Vagina (tissue), 2 donors: ENCODE measurements at regions not wholly inside any gene's neighbourhood (a gene's known extent, or its start where the extent isn't known, plus 50 kb on each side); places are given as distances from the start of the nearest gene placed in this dataset.

Source experiments
- DNase-seq, 2 donors: peaks; one replicate each; pipeline ENCODE4 v3.0.0-alpha.2; 2017; ENCODE audit errors: extremely low spot score in 2 of 2
- H3K27ac ChIP-seq: fragments of 200-600 bp; sonication (generic); one replicate; pipeline ENCODE4 v1.5.1; 2019
- H3K27me3 ChIP-seq: fragments of 200-600 bp; sonication (generic); one replicate; pipeline ENCODE4 v1.5.1; 2019
- H3K36me3 ChIP-seq, 2 donors: fragments of 200-600 bp; sonication (generic); one replicate each; pipeline ENCODE4 v1.5.1; 2017 to 2019
- H3K4me1 ChIP-seq: fragments of 200-600 bp; sonication (generic); one replicate; pipeline ENCODE4 v1.5.1; 2019
- H3K4me3 ChIP-seq, 2 donors: fragments of 200-600 bp; sonication (generic); 1 replicate in 1 of 2; 2 replicates in 1 of 2; pipeline ENCODE4 v1.5.1; 2016 to 2019
- H3K9me3 ChIP-seq: fragments of 200-600 bp; sonication (generic); one replicate; pipeline ENCODE4 v1.5.1; 2019
- POLR2A ChIP-seq, 2 donors: fragments of 450-650 bp; IDR thresholded peaks; one replicate each; pipeline ENCODE4 v1.6.1; 2017; ENCODE audit warnings: antibody characterized with exemption in 2 of 2, mild to moderate bottlenecking in 2 of 2, moderate library complexity in 2 of 2
- POLR2AphosphoS5 ChIP-seq, 2 donors: sonication (generic); formaldehyde crosslinking; IDR thresholded peaks; one replicate each; pipeline ENCODE4 v1.9.0; 2017; ENCODE audit warnings: antibody characterized with exemption in 2 of 2, mild to moderate bottlenecking in 2 of 2, low read depth in 1 of 2; ENCODE audit not compliant: insufficient read depth in 1 of 2
- intact Hi-C: fragments of 100-400 bp; cut with DNase I; formaldehyde crosslinking; loops from one replicate; pipeline ENCODE4 v1.15.1; 2023
- TF ChIP-seq, protein P1 (sequence below), 3 experiments: fragments of 450-650 bp in 2 of 3; fragments of 200-600 bp in 1 of 3; sonication (generic) in 1 of 3; IDR thresholded peaks; one replicate each; pipeline ENCODE4 v1.5.1; 2017 to 2019; ENCODE audit warnings: antibody characterized with exemption in 3 of 3, mild to moderate bottlenecking in 2 of 3, moderate library complexity in 2 of 3

DNA sequence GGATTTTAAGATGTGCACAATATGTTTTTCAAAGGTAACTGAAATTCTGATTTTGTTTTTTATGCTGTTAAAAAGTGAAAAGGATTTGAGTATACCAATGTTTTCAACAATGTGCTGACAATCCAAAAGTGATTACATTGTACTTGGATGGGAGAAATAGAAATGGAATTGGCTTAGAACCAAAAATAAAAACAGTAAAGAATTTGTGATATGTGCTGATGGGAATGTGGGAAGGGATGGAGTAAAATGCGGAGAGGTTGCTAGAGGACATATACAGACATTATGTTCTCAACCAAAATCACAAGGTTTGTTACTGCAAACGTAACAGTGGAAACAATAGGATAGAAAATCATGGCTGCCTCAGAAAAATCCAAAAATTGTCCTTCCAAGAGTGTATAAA is 279.3 kb upstream of the TENM4 start:
- Histone ChIP-seq H3K27ac (no peak overlapping the region), H3K4me3 (no peak overlapping the region), H3K36me3 (no peaks in the 10 kb centered on the region), H3K4me1 (no peaks in the 10 kb centered on the region), H3K27me3 (no peaks in the 10 kb centered on the region), H3K9me3 (no peaks in the 10 kb centered on the region)
- DNase-seq = no peak
- TF ChIP-seq POLR2AphosphoS5 (IDR thresholded peaks at IDR 0.05; ENCODE audit: insufficient read depth in 1 of 2, low read depth in 1 of 2) = no peak
- TF ChIP-seq, protein P1, sequence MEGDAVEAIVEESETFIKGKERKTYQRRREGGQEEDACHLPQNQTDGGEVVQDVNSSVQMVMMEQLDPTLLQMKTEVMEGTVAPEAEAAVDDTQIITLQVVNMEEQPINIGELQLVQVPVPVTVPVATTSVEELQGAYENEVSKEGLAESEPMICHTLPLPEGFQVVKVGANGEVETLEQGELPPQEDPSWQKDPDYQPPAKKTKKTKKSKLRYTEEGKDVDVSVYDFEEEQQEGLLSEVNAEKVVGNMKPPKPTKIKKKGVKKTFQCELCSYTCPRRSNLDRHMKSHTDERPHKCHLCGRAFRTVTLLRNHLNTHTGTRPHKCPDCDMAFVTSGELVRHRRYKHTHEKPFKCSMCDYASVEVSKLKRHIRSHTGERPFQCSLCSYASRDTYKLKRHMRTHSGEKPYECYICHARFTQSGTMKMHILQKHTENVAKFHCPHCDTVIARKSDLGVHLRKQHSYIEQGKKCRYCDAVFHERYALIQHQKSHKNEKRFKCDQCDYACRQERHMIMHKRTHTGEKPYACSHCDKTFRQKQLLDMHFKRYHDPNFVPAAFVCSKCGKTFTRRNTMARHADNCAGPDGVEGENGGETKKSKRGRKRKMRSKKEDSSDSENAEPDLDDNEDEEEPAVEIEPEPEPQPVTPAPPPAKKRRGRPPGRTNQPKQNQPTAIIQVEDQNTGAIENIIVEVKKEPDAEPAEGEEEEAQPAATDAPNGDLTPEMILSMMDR (IDR thresholded peaks at IDR 0.05) = no peak
- TF ChIP-seq POLR2A (IDR thresholded peaks at IDR 0.05) = no peak
- intact Hi-C loops = no loop called here

DNA sequence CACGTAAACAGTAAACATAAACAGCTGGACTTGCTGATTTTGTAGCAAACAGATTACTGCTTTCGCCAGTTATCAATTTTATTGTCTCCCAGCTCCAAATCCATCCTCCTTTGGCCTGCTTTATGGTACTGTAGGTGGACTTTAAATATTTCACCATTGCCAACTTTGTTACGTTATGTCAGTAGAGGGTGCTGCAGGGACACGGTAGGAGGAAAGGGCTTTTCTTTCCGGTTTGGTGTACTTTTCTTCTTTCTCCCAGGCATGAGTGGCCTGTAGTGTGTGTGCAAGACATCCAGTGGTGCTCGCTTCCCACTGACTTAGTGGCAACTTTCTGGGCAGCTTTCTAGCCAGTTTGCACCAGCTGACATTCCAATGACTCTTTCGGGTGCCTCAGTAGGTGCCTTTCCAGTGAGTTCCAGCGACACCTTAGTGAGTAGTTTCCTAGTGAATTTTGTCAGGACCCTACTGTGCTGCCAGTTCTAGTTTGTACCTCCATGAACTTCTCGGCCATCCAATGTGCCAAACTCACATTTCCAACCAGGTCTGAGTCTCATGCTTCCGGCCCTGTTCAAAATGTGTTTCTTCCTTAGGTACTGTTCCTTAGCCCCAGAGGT is 267.6 kb upstream of the TENM4 start:
- H3K36me3 ChIP-seq = no peaks in the 10 kb centered on the region
- no peak overlapping the region for H3K4me3 ChIP-seq
- no peaks in the 10 kb centered on the region for H3K9me3 ChIP-seq
- intact Hi-C loops = no loop called here
- TF ChIP-seq POLR2AphosphoS5 (IDR thresholded peaks at IDR 0.05; ENCODE audit: insufficient read depth in 1 of 2, low read depth in 1 of 2) (no peak), POLR2A (IDR thresholded peaks at IDR 0.05) (no peak)
- TF ChIP-seq, protein P1 (IDR thresholded peaks at IDR 0.05) = no peak
- no peaks in the 10 kb centered on the region for H3K27me3 ChIP-seq
- no peak overlapping the region for H3K27ac ChIP-seq
- H3K4me1 ChIP-seq = no peaks in the 10 kb centered on the region
- DNase-seq = no peak

DNA sequence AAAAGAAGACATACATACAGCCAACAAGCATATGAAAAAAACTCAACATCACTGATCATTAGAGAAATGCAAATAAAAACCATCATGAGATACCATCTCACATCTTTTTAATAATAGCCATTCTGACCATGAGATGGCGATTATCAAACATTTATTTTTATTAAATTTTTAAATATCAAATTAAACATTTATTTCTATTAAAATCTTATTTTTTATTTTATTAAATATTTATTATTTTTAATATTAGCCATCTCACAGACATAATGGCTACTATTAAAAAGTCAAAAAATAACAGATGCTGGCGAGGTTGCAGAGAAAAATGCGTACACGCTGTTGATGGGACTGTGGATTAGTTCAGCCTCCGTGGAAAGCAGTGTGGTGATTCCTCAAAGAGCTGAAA is 264.8 kb upstream of the TENM4 start:
- Histone ChIP-seq H3K27me3 (no peaks in the 10 kb centered on the region), H3K9me3 (peaks cover 8% of the 10 kb centered on the region), H3K4me3 (no peak overlapping the region), H3K36me3 (no peaks in the 10 kb centered on the region), H3K27ac (no peak overlapping the region), H3K4me1 (no peaks in the 10 kb centered on the region)
- TF ChIP-seq POLR2AphosphoS5 (IDR thresholded peaks at IDR 0.05; ENCODE audit: insufficient read depth in 1 of 2, low read depth in 1 of 2) (no peak), POLR2A (IDR thresholded peaks at IDR 0.05) (no peak)
- TF ChIP-seq, protein P1 (IDR thresholded peaks at IDR 0.05) = no peak
- DNase-seq = no peak
- intact Hi-C loops = no loop called here

DNA sequence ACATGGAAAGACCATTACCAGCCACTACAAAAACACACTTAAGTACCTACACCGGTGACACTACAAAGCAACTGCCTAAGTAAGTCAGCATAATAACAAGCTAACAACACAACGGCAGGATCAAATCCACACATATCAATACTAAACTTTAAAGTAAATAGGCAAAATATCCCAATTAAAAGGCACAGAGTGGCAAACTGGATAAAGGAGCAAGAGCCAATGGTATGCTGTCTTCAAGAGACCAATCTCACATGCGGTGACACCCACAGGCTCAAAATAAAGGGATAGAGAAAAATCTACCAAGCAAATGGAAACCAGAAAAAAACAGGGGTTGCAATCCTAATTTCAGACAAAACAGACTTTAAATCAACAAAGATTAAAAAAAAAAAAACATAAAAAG is 261.5 kb upstream of the TENM4 start:
- no peak for DNase-seq
- no peak overlapping the region for H3K4me3 ChIP-seq

DNA sequence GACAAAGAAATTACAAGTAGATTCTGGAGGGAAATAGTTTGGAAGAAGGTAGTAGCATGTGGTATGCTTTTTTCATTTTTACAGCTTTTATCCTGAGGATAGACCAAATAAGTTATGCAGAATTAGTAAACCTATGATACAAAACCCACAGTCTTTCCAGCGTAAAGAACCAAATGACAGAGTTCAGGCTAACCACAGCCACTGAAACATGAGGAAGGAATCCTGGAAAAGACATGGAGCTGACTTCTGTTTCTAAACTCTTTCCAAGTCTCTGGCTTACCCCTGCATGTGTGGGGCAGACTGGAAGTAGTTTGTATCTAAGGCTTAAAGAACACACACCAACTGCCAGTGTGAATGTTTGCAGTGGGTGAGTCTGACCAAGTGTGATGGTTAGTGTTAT is 258.4 kb upstream of the TENM4 start:
- H3K4me3 ChIP-seq = no peak overlapping the region
- H3K4me1 ChIP-seq = no peaks in the 10 kb centered on the region
- DNase-seq = no peak
- H3K9me3 ChIP-seq = peaks cover 8% of the 10 kb centered on the region
- no peak overlapping the region for H3K27ac ChIP-seq
- TF ChIP-seq POLR2A (IDR thresholded peaks at IDR 0.05) = no peak
- TF ChIP-seq POLR2AphosphoS5 (IDR thresholded peaks at IDR 0.05; ENCODE audit: insufficient read depth in 1 of 2, low read depth in 1 of 2) = no peak
- TF ChIP-seq, protein P1 (IDR thresholded peaks at IDR 0.05) = no peak
- no peaks in the 10 kb centered on the region for H3K36me3 ChIP-seq
- H3K27me3 ChIP-seq = no peaks in the 10 kb centered on the region
- intact Hi-C loops = no loop called here

More for the DNA sequence above, 261.5 kb upstream of the TENM4 start:
- Histone ChIP-seq H3K27ac (no peak overlapping the region), H3K27me3 (no peaks in the 10 kb centered on the region), H3K4me1 (no peaks in the 10 kb centered on the region), H3K36me3 (no peaks in the 10 kb centered on the region), H3K9me3 (peaks cover 8% of the 10 kb centered on the region)
- TF ChIP-seq, protein P1 (IDR thresholded peaks at IDR 0.05) = no peak
- TF ChIP-seq POLR2A (IDR thresholded peaks at IDR 0.05) (no peak), POLR2AphosphoS5 (IDR thresholded peaks at IDR 0.05; ENCODE audit: insufficient read depth in 1 of 2, low read depth in 1 of 2) (no peak)
- intact Hi-C loops = no loop called here
